GM19372 (cell line): ENCODE measurements at regions not wholly inside any gene's neighbourhood (a gene's known extent, or its start where the extent isn't known, plus 50 kb on each side); places are given as distances from the start of the nearest gene placed in this dataset.
A peak's percentile ranks its signal among the peaks of the same experiment; 100 is the strongest.
"Not testable (repeated sequence)": the region's sequence is repeated elsewhere in the genome, so short reads cannot be mapped to it uniquely, and the experiment has no call there.

Source experiments
- ATAC-seq: cut with Tn5 transposase; IDR thresholded peaks from one replicate; pipeline ENCODE4 v1.9.1; 2021; ENCODE audit warnings: mild to moderate bottlenecking, low read depth, moderate library complexity; ENCODE audit not compliant: unreplicated experiment

DNA sequence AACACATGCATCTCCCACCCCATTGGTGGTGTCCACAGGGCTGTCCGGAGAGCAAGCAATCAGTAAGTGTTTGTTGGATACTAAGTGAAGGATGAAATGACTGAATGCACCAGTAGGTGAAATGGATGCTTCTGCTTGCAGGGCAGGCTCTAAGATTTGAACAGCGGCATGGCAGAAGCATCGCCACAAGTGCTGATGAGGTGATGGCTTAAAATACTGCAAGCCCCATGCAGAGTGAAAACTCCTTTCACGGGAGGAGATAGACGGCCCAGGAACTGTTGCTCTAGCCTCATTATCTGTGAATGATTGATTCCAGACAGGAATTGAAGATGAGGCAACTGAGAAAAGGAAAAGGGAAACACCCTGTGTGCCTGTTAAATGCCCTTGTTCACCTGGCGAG is 158.9 kb downstream of the LY86 start:
- no peak for ATAC-seq

DNA sequence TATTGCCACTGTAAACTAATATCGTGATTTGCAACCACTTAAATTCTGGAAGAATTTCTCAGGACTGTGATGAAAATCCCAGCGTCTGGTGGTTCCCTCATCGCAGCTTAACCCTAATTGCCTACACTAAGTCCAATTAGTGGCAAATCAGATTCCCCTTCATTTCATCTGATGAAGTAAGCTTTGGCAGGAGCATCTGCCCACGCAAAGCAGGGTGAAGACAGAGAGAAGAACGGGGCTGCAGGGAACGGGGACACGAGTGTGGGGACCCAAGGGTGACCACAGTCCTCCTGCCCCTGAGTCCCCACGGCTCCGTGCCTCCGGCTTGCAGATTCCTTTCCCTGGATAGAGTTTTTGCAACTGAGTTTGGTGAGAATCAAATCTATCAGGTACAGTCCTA is 159.5 kb downstream of the LY86 start:
- ATAC-seq = no peak

DNA sequence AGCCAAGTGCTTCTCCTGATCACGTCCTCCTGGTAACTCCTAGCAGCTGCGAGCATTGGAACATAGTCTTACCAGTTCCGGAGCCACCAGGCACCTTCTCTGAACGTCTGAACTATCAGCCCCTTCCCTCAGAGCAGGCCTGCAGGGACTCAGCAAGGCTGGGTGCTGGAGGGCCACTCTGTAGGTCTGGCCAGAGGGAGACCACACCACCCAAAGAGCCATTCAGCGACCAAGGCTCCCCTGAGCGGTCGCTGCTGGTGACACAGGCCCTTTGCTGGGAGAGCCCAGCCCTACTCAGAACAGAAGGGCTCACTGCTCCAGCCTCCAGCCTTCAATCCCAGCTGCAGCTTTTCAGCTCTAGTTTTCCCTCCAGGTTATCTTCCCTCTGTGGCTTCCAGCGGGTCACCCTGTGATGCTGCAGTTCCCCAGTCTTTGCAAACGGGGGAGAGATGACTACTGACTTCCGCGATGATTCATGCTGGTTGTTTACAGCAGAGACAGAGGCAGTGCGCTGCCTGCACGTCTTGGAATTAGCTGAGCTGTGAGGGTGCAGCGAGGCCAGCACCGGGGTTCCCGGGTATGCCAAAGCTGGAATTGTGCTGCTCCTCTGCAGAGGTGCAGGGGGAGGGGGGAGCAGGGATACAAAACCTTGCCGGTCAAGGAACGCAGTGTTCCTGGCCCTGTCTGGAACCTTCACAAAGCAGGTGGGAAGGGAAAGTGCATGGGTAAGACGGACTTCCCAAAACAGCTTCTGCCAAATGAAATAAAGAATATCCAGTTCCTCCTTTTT is 161.4 kb downstream of the LY86 start:
- no peak for ATAC-seq

DNA sequence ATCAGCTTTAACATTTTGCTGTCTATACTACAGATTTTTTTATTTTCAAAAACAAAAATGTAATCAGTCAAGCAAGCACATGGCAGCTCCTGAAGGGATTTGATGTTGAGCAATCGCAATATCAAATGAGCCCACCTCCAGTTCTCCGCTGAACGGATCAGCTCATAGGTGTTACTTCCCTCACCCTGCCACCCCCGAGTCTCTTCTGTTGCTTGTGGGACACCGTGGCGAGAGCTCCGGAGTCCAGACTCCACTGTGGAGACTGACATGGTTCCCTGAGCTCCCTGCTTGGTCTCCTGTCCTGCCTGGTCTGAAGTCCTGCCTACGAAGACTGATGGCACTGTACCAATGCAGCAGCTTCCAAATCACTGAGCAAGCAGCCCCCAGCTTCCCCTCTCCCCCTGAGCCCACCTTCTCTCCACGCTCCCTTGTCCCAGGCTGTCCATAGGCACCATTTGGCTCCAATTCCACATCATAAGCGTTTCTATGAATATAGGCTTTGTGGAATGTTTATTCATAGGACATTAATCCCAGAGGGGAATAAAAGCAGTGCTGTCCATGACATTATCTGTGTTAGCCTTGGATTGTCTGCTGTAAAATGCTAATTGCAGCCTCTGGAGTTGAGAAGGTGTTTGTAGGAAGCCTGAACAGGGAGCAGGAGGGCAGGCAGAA is 162.2 kb downstream of the LY86 start:
- ATAC-seq = no peak

DNA sequence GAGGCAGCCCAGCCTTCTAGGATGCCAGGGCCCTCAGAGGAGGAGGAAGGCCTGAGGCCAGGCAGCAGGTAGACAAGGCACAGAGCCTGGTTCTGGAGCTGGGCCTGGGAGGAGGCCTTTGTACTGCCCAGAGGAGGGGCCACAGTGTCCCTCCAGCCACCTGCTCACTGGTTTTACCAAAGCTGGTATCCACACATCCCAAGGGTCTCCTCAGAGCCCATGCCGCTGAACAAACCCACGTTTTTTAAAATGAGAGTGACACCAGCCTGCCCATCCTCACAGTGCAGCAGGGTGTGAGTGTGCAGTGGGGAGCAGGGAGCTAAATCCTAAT is 162.7 kb downstream of the LY86 start:
- ATAC-seq = no peak

DNA sequence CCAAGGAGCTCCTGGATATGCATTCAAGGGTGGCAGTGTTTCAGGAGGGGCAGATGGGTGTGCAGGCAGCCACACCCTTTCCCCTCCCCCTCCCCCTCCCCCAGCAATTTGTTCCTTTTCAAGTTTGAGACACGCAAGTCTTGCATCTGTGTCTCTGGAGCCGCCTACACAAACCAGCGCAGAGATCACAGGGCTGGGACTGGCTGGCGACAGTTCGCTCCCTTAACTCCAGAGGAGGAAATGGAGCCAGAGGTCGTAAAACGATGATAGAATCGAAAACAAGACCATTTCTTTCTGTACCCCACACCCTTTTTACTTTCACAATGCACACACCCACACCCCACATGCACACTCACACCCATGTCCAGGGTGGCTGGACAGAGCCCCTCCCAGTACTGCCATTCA is 163.1 kb downstream of the LY86 start:
- no peak for ATAC-seq

DNA sequence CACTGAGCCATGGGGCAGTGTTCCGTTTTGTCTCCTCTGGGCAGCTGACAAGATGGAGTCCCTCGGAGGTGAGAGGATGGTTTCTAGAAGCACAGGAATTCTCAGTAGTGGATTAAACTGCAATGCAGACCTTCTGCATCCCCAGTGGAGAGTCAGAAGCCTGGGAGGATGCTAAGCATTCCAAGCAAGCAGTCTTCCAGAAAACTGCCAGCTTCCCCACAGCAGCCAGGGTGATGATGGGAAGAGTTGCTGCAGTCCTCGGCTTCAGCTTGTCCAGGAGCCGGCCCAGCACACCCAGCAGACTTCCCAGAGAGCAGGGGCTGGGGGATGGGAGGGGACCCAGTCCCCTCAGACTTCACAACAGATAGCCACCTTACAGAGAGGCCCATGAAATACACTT is 163.6 kb downstream of the LY86 start:
- ATAC-seq = no peak

DNA sequence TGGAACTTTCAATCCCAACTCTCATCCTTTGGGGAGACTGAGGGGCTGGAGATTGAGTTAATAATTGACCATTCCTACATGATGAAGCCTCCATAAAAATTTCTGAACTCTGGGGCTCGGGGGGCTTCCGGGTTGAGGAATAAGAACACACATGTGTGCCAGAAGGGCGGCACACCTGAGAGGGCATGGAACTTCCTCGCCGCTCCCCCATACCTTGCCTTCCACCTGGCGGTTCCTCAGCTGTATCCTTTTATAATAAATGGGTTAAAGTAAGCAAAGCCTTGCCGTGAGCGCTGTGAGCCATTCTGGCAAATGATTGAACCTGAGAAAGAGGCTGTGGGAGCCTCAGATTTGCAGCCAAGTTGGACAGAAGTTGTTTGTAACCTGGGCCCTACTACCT is 164.8 kb downstream of the LY86 start:
- ATAC-seq = no peak

DNA sequence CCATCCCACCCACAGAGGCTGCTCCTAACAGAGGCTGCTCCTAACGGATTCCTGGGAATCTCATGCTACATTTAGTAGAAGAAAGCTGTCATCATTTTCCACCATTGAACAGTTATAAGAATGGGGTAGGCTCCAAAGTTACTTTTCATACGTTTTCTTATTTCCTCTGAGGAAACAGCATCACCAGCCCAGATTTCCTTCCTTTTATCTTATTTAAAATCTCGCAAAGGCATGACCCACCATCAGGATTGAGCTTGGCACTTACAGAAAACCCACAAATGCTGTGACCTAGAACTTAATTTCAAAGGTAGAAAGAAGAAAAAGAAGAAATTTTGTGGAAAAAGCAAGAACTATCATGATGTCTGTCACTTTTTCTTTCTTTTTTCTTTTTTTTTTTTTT is 168.0 kb downstream of the LY86 start:
- ATAC-seq = no peak

DNA sequence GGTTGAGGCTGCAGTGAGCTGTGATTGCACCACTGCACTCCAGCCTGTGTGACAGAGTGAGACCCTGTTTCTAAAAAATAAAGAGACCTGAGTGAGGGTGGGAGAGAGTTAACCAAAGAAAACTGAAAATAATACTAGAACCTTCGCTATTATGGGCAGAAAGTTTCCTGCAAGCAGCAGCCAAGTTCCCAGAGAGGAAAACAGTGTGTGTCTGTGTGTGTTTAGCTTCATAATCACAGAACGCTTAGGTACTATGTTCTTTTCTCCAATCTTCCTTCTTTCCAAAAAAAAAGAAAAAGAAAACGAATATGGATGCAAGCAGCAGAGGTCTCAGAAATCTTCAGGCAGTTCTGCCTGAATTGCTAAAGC is 170.0 kb downstream of the LY86 start:
- no peak for ATAC-seq

DNA sequence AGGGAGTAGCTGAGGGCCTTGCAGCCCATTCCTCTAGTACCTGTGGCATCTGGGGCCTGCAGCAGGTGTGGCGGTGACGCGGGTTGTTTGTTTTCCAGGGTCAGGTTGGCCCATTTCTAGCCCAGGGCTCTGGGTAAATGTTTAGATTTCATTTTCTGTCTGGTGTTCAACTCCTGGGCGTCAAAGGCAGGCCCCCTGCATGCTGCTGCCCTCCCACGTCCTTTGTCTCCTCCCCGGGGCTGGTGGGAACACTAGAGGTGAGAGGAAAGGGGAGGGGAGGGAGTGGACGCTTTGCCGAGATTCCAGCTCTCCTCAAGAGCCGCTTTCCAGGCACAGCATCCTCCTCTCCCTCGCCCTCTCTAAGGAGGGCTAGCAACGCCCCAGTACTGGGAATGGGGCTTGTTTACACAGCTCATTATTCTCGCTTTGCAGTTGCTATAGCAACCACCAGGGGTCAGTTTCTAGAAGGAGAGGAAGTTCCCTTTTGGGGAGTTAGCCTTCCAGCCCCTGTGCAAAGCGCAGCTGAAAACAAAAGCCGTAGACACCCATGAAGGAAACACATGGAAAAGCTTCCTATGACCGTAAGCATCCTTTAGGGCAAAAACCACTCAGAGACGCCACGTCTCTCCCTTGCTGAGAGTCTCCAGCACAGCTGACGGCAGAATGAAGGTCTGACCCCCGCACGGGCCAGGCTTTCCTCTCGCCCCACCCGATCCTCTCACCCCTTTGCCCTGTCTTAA is 170.6 kb downstream of the LY86 start:
- ATAC-seq = peak; percentile 80

DNA sequence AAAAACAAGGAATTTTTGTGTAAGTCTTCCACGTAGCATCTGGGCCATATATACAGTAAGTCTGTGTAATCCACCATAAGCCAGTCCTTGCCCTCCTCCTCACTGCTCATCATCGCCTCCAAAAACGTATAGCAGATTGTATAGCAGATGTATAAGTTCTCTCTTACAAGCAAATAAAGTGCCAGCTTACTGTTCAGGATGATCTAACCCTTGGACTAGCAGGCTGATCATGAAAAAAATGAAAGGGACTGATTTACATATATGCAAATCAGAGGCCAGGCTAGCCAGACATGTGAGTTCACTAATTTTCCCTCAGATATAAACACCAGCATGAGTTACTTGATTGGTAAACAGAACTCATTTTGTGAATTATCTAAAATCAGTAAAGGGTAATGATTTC is 171.5 kb downstream of the LY86 start:
- ATAC-seq = no peak

DNA sequence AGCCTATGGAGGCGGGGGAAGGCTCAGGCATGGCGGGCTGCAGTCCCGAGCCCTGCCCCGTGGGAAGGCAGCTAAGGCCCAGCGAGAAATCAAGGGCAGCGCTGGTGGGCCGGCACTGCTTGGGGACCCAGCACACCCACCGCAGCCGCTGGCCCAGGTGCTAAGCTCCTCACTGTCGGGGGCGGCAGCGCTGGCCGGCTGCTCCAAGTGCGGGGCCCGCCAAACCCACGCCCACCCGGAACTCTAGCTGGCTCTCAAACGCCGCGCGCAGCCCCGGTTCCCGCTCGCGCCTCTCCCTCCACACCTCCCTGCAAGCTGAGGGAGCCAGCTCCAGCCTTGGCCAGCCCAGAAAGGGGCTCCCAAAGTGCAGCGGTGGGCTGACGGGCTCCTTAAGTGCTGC is 174.0 kb downstream of the LY86 start:
- ATAC-seq = not testable (repeated sequence)

DNA sequence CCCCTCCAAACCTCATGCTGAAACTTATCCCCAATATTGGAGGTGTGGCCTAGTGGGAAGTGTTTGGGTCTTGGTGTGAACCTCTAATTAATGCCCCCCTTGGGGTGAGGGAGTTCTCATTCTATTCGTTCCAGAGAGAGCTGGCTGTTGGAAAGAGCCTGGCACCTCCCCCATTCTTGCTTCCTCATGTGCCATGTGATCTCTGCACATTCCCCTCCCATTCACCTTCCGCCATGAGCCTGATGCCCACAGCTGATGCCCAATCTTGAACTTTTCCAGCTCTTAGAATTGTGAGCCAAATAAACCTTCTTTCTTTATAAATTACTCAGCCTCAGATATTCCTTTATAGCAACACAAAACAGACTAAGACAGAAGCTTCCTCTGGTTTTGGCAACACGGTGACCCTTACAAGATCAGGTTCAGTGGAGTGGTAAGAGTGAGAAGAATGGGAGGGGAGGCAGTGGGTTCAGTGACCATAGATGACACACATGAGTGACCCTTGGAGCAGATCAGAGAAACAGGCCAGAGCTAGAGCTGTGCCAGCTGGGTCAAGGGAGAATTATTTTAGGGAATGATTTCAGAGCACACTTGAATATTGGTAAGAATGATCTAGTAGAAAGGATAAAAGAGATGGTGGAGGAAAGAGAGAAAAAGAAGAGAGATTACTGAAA is 176.4 kb downstream of the LY86 start:
- ATAC-seq = no peak

DNA sequence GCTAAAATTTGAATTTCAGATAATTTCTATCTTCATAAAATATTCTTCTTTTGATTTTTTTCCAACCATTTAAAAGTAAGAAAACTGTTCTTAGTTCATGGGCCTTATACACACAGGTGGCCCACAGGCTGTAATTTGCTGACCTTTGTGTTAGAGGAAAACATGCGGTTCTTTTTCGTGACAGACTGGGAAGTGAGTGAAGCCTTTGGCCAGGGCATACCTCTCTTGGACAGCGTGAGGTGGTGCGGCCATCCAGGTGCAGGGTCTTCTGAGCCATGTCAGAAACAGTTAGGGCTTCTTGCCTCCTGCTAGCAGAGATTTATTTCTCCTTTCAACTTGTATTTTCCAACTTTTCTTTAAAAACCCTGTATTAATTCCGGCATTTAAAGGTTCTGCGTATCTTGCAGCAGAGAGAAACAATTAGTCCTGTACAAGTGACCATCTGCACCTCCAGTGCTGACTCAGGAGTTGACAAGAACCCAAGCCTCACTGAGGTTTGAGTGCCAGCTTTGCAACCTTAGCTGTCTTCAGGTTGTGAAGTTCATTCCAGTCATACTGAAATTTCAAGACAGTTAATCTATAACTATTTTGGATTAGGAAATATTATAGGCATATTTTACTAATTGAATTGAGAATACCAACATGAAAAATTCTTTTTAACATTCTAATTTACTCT is 177.8 kb downstream of the LY86 start:
- no peak for ATAC-seq

DNA sequence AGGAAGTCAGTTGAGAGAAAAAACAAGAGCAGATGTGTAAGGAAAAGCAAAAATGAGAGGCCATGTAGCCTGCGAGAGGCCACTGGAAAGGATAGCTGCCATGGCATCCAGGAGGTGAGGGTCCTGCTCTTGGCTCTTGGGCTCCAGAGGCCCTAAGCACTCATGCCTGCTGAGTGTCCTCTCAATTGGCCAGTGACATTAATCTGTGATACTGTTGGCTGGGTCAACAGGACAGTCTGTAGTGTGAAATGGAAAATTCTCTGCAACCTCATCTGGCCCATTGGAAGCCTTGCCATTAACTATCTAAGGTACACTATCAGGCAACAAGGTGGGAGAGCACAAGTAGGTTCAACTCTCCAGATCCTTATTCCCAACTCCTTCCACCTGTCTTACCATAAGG is 180.9 kb downstream of the LY86 start:
- no peak for ATAC-seq

DNA sequence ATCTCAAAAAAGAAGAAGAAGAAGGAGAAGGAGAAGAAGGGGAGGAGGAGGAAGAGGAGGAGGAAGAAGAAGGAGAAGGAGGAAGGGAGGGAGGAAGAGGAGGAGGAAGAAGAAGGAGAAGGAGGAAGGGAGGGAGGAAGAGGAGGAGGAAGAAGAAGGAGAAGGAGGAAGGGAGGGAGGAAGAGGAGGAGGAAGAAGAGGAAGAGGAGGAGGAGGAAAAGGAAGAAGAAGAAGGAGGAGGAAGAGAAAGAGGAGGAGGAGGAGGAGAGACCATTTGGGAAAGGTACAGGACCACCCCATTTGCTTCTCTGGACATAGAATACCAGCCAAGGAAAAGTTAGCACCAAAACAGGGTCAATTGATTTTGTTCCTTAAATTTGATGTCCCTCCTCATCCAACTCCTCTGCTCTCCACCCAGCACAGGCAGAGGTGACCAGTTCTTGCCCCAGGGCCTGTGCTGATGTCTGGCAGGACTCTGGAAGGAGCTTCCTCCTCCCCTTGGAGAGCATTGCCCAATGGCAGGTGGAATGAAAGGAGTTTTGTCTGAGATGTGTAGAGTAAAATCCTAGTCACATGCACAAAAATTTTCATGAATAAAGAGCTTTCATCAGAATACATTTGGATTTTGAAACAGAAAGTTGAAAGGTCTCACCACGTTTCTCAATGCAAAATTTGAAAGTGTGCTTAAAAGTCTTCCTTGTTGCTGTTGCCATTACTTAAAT is 182.9 kb downstream of the LY86 start:
- ATAC-seq = no peak

DNA sequence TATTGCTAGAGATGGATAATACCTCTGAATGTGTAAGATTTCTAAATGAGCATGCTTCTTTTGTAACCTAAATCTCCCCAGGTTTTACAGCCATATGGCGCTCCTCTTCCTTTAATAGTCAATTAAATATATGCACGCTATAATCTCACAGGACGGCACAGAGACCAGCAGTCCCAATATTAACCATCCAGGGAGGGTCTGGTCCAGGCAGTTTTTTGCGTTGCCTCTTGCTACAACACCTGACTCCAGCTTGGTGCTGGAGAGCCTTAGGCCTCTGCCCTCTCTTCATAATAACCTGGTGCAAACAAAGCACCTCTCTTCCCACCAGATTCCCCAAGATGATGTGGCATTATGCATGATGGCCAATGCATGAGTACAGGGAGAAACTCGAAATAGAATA is 183.4 kb downstream of the LY86 start:
- no peak for ATAC-seq

DNA sequence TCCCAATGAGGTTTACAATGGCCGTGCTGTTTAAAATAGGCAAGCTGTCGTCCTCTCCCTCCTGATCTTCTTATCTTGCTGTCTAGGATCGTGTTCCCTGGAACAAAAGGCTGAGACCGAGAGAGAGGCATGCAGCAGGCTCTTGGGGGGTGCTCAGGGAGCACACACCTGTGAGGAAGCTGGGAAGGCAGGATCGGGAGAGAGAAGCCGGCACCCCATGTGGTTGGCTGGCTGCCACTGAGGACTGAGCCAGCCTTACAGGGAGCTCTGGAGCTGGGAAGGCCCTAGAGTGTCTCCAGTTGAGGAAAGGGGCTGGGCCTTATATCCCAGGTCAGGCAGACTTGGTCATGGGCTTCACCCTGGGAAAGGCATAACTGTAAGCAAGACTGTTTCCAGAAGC is 184.2 kb downstream of the LY86 start:
- no peak for ATAC-seq

DNA sequence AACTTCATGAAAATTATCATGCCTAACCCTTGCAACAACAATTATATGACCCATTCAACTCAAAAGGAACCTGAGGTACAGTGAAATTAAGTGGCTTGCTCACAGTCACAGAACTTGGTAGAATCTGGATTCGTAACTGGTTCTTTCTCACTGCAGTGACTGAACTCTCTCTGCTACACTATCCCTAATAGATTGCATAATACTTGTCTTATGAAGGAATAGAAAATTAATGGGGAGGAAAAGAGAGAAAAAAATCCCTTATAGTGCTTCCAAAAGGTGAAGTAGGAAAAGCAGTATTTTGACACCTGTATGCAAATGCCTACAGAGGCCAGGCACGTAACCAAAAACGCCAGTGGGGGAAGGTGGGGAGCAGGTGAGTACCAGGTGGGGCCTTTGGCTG is 186.6 kb downstream of the LY86 start:
- no peak for ATAC-seq
